Mesenchymal stem cell (in vitro differentiated cells and primary cell): ENCODE measurements at regions not wholly inside any gene's neighbourhood (a gene's known extent, or its start where the extent isn't known, plus 50 kb on each side); places are given as distances from the start of the nearest gene placed in this dataset.
A peak's percentile ranks its signal among the peaks of the same experiment; 100 is the strongest.

Experiments used
- DNase-seq: peaks from one replicate; pipeline ENCODE4 v3.0.0-alpha.2; 2013
- H2AFZ ChIP-seq: one replicate; pipeline ENCODE4 v1.6.1; 2013; ENCODE audit warnings: low read depth, mild to moderate bottlenecking, control low read depth, inconsistent platforms, low read length, moderate library complexity
- H2AK5ac ChIP-seq: 2 replicates; pipeline ENCODE4 v1.6.1; 2013; ENCODE audit warnings: low read length, moderate library complexity, mild to moderate bottlenecking, inconsistent platforms; ENCODE audit not compliant: severe bottlenecking
- H2BK120ac ChIP-seq: one replicate; pipeline ENCODE4 v1.6.1; 2013; ENCODE audit warnings: low read depth, mild to moderate bottlenecking, inconsistent platforms, low read length, moderate library complexity
- H2BK12ac ChIP-seq, 2 experiments: one replicate each; pipeline ENCODE4 v1.6.1; 2013; ENCODE audit warnings: inconsistent platforms in 2 of 2, low read length in 2 of 2, mild to moderate bottlenecking in 2 of 2, moderate library complexity in 2 of 2, control low read depth in 1 of 2
- H2BK15ac ChIP-seq: one replicate; pipeline ENCODE4 v1.6.1; 2013; ENCODE audit warnings: mild to moderate bottlenecking, low read depth, inconsistent platforms; ENCODE audit not compliant: poor library complexity, severe bottlenecking
- H2BK5ac ChIP-seq: 2 replicates; pipeline ENCODE4 v1.6.1; 2013; ENCODE audit warnings: low read depth, mild to moderate bottlenecking, low read length, control low read depth, inconsistent platforms; ENCODE audit not compliant: poor library complexity, severe bottlenecking
- H3K14ac ChIP-seq, 2 experiments: one replicate each; pipeline ENCODE4 v1.6.1; 2013; ENCODE audit warnings: inconsistent platforms in 2 of 2, low read length in 2 of 2, control low read depth in 1 of 2, mild to moderate bottlenecking in 1 of 2, moderate library complexity in 1 of 2
- H3K18ac ChIP-seq, 2 experiments: one replicate each; pipeline ENCODE4 v1.6.1; 2013; ENCODE audit warnings: inconsistent platforms in 2 of 2, low read length in 2 of 2, control low read depth in 1 of 2, low read depth in 1 of 2, mild to moderate bottlenecking in 1 of 2
- H3K23ac ChIP-seq, 2 experiments: one replicate each; pipeline ENCODE4 v1.6.1; 2013; ENCODE audit warnings: inconsistent platforms in 2 of 2, low read length in 2 of 2, mild to moderate bottlenecking in 2 of 2, moderate library complexity in 2 of 2, control low read depth in 1 of 2
- H3K27ac ChIP-seq: 2 replicates; pipeline ENCODE4 v1.5.1; 2013; ENCODE audit warnings: mild to moderate bottlenecking, moderate library complexity, low read length, control low read depth, inconsistent platforms; ENCODE audit not compliant: poor library complexity, severe bottlenecking
- H3K27me3 ChIP-seq, 2 experiments: 2 replicates each; pipeline versions ENCODE4 v1.6.1 to v1.7.0; 2013; ENCODE audit warnings: low read length in 2 of 2, mild to moderate bottlenecking in 2 of 2, moderate library complexity in 2 of 2, control low read depth in 1 of 2, inconsistent platforms in 1 of 2; ENCODE audit not compliant: control insufficient read depth in 1 of 2, insufficient read depth in 1 of 2
- H3K36me3 ChIP-seq, 2 experiments: 2 replicates each; pipeline versions ENCODE4 v1.6.1 to v1.7.0; 2013; ENCODE audit warnings: low read length in 2 of 2, control low read depth in 1 of 2, inconsistent platforms in 1 of 2, low read depth in 1 of 2, mild to moderate bottlenecking in 1 of 2; ENCODE audit not compliant: insufficient read depth in 2 of 2, control insufficient read depth in 1 of 2
- H3K4ac ChIP-seq, 2 experiments: one replicate each; pipeline ENCODE4 v1.6.1; 2013; ENCODE audit warnings: inconsistent platforms in 2 of 2, low read length in 2 of 2, mild to moderate bottlenecking in 2 of 2, moderate library complexity in 2 of 2, control low read depth in 1 of 2, low read depth in 1 of 2
- H3K4me1 ChIP-seq: 2 replicates; pipeline ENCODE4 v1.6.1; 2013; ENCODE audit warnings: low read depth, low read length, control low read depth; ENCODE audit not compliant: control insufficient read depth, insufficient read depth
- H3K4me2 ChIP-seq: 2 replicates; pipeline ENCODE4 v1.6.1; 2013; ENCODE audit warnings: low read length, mild to moderate bottlenecking, inconsistent platforms; ENCODE audit not compliant: poor library complexity, severe bottlenecking
- H3K4me3 ChIP-seq, 2 experiments: 2 replicates each; pipeline versions ENCODE4 v1.5.1 to v1.7.0; 2013; ENCODE audit warnings: low read length in 2 of 2, mild to moderate bottlenecking in 2 of 2, control low read depth in 1 of 2, low read depth in 1 of 2; ENCODE audit not compliant: insufficient read depth in 1 of 2
- H3K79me1 ChIP-seq: replicated peaks from 2 replicates; pipeline ENCODE4 v1.6.1; 2013; ENCODE audit warnings: mild to moderate bottlenecking, control low read depth, low read length, inconsistent platforms; ENCODE audit not compliant: poor library complexity, severe bottlenecking
- H3K9ac ChIP-seq: 2 replicates; pipeline ENCODE4 v1.7.0; 2013; ENCODE audit warnings: mild to moderate bottlenecking, low read length, moderate library complexity
- H3K9me3 ChIP-seq: 2 replicates; pipeline ENCODE4 v1.7.0; 2013; ENCODE audit warnings: mild to moderate bottlenecking, low read length; ENCODE audit not compliant: control insufficient read depth
- H4K8ac ChIP-seq: one replicate; pipeline ENCODE4 v1.6.1; 2013; ENCODE audit warnings: inconsistent platforms, mild to moderate bottlenecking, low read length, moderate library complexity
- H4K91ac ChIP-seq: one replicate; pipeline ENCODE4 v1.6.1; 2013; ENCODE audit warnings: mild to moderate bottlenecking, low read length, inconsistent platforms
- WGBS: methylation state at CpG from one replicate; pipeline ENCODE4 v1.1.7; 2013; ENCODE audit warnings: mixed read lengths; 5-methylcytosine and 5-hydroxymethylcytosine counted together

- no peak overlapping the region for H3K18ac ChIP-seq
- no peak overlapping the region for H3K23ac ChIP-seq
- no peaks in the 10 kb centered on the region for H3K27me3 ChIP-seq
- no peak overlapping the region for H3K4ac ChIP-seq
- no peak overlapping the region for H2BK15ac ChIP-seq
- peak overlapping the region; percentile 88 for H3K9ac ChIP-seq
- DNase-seq, result peak; percentile 20
- no CpG with 5 or more reads among the region's 1 CpG for WGBS
- H3K9me3 ChIP-seq, result no peaks in the 10 kb centered on the region
- no peak overlapping the region for H3K4me2 ChIP-seq
- no peaks in the 10 kb centered on the region for H3K36me3 ChIP-seq
- no peak overlapping the region for H2BK120ac ChIP-seq
- no peak overlapping the region for H4K8ac ChIP-seq
- H2AK5ac ChIP-seq, result no peak overlapping the region
- no peak overlapping the region for H2BK5ac ChIP-seq
- H2BK12ac ChIP-seq, result no peak overlapping the region
- H3K4me1 ChIP-seq, result no peaks in the 10 kb centered on the region
- no peak overlapping the region for H3K27ac ChIP-seq
- no peak overlapping the region for H2AFZ ChIP-seq
- no peaks in the 10 kb centered on the region for H3K79me1 ChIP-seq
- H4K91ac ChIP-seq, result no peak overlapping the region
- H3K4me3 ChIP-seq, result peak overlapping the region in 1 of 2 experiments; percentile 61
- H3K14ac ChIP-seq, result no peak overlapping the region
These were observed 469.4 kb downstream of the FOXG1 start for GRCh38 chr14:29235991-29236390.

- Histone ChIP-seq H3K4me2 (no peak overlapping the region), H2BK12ac (no peak overlapping the region), H2BK5ac (no peak overlapping the region), H3K79me1 (no peaks in the 10 kb centered on the region), H3K4me3 (peak overlapping the region in 1 of 2 experiments; percentile 61), H3K27ac (no peak overlapping the region), H3K27me3 (no peaks in the 10 kb centered on the region), H4K91ac (no peak overlapping the region), H2BK120ac (no peak overlapping the region), H2AK5ac (no peak overlapping the region), H3K4me1 (no peaks in the 10 kb centered on the region), H2BK15ac (no peak overlapping the region), H4K8ac (no peak overlapping the region), H3K9me3 (no peaks in the 10 kb centered on the region), H3K36me3 (no peaks in the 10 kb centered on the region), H3K4ac (no peak overlapping the region), H3K23ac (no peak overlapping the region), H2AFZ (no peak overlapping the region), H3K14ac (no peak overlapping the region), H3K9ac (peak overlapping the region; percentile 88), H3K18ac (no peak overlapping the region)
- no peak for DNase-seq
These were observed 469.8 kb downstream of the FOXG1 start for GRCh38 chr14:29236401-29236800.

GRCh38 chr14:29236848-29237247 lies 470.3 kb downstream of the FOXG1 start:
- Histone ChIP-seq H2BK12ac (no peak overlapping the region), H3K27ac (peak overlapping the region; percentile 23), H3K4me2 (no peak overlapping the region), H3K9me3 (no peaks in the 10 kb centered on the region), H3K79me1 (no peaks in the 10 kb centered on the region), H2BK15ac (no peak overlapping the region), H4K8ac (no peak overlapping the region), H3K9ac (peak overlapping the region; percentile 88), H3K4me3 (peak overlapping the region in 1 of 2 experiments; percentile 61), H3K23ac (no peak overlapping the region), H3K18ac (no peak overlapping the region), H4K91ac (no peak overlapping the region), H3K27me3 (no peaks in the 10 kb centered on the region), H3K14ac (no peak overlapping the region), H2AFZ (no peak overlapping the region), H2BK120ac (no peak overlapping the region), H3K4me1 (no peaks in the 10 kb centered on the region), H3K36me3 (no peaks in the 10 kb centered on the region), H2BK5ac (no peak overlapping the region), H3K4ac (no peak overlapping the region), H2AK5ac (no peak overlapping the region)
- peak; percentile 76 for DNase-seq
- WGBS, result no CpG with 5 or more reads among the region's 2 CpGs

GRCh38 chr14:29240066-29240465 lies 473.5 kb downstream of the FOXG1 start:
- Histone ChIP-seq H3K9me3 (no peaks in the 10 kb centered on the region), H2BK15ac (no peak overlapping the region), H3K27ac (no peak overlapping the region), H3K9ac (peak overlapping the region; percentile 28), H2BK5ac (no peak overlapping the region), H3K23ac (no peak overlapping the region), H3K18ac (no peak overlapping the region), H2BK120ac (no peak overlapping the region), H3K4me3 (no peak overlapping the region), H3K4me1 (no peaks in the 10 kb centered on the region), H3K36me3 (no peaks in the 10 kb centered on the region), H3K14ac (no peak overlapping the region), H2AFZ (no peak overlapping the region), H3K79me1 (no peaks in the 10 kb centered on the region), H3K4ac (no peak overlapping the region), H2BK12ac (no peak overlapping the region), H4K8ac (no peak overlapping the region), H2AK5ac (no peak overlapping the region), H3K27me3 (no peaks in the 10 kb centered on the region), H4K91ac (no peak overlapping the region), H3K4me2 (no peak overlapping the region)
- 62% methylated on average over 2 of the region's 3 CpGs for WGBS
- peak; percentile 41 for DNase-seq
